ENCODE measurements at regions not wholly inside any gene's neighbourhood (a gene's known extent, or its start where the extent isn't known, plus 50 kb on each side); places are given as distances from the start of the nearest gene placed in this dataset.

DNA sequence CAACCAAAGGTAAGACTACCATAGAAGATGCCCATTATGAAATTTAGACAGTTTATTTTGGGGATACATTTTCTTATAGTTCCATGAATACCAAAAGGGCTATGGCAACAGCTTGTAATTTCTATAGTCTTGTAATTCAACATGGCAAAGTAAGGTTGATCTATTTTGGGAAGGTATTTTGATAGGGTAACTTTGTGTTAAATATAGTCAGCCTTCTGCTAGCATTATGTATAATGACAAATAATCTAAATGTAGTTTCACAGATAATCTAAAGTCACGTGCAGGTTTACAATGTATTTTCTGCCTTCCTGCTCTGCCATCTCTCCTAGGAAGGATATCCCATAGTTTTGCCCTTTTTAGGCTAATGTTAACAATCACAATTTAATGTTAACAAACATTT lies 85.9 kb upstream of the DPH5 start:
- H3K4me2 ChIP-seq = no peak overlapping the region
- no peaks in the 10 kb centered on the region for H3K4me1 Mint-ChIP-seq
- no peak overlapping the region for H3K27ac ChIP-seq (ENCODE audit: low read depth)
- H4K20me1 ChIP-seq (replicated peaks; ENCODE audit: insufficient read depth) = no peaks in the 10 kb centered on the region
- ATAC-seq (no peak), DNase-seq (ENCODE audit: low spot score) (no peak)
- no peaks in the 10 kb centered on the region for H3K36me3 ChIP-seq (ENCODE audit: insufficient read depth)
- no peaks in the 10 kb centered on the region for H3K9me3 Mint-ChIP-seq
- no peak overlapping the region for H3K27ac Mint-ChIP-seq
- no peaks in the 10 kb centered on the region for H3F3A ChIP-seq (replicated peaks; ENCODE audit: low read depth)
- no peaks in the 10 kb centered on the region for H3K9me2 ChIP-seq (ENCODE audit: insufficient read depth)
- no peak overlapping the region for H3K4me3 ChIP-seq
- H3K27me3 Mint-ChIP-seq (ENCODE audit: insufficient read depth, low read depth, poor library complexity) = no peaks in the 10 kb centered on the region
- no peaks in the 10 kb centered on the region for H3K79me2 ChIP-seq (replicated peaks; ENCODE audit: insufficient read depth)
- no peak overlapping the region for H3K4me3 Mint-ChIP-seq
- no peaks in the 10 kb centered on the region for H3K27me3 ChIP-seq (ENCODE audit: insufficient read depth)
- H3K36me3 Mint-ChIP-seq (ENCODE audit: low read depth) = no peaks in the 10 kb centered on the region
- TF ChIP-seq CREB1 (CRISPR knock-in tag; IDR thresholded peaks at IDR 0.05; ENCODE audit: low read depth) (no peak), ZNF331 (CRISPR knock-in tag; IDR thresholded peaks at IDR 0.05; ENCODE audit: low read depth) (no peak), ZNF114 (CRISPR knock-in tag; IDR thresholded peaks at IDR 0.05) (no peak), STAT1 (IDR thresholded peaks at IDR 0.05; ENCODE audit: unreplicated experiment) (no peak), JUNB (IDR thresholded peaks at IDR 0.05; ENCODE audit: unreplicated experiment) (no peak), NANOG (IDR thresholded peaks at IDR 0.05; ENCODE audit: borderline replicate concordance) (no peak), EZH2 (IDR thresholded peaks at IDR 0.05; ENCODE audit: low read depth, unreplicated experiment) (no peak), POLR2AphosphoS5 (IDR thresholded peaks at IDR 0.05; ENCODE audit: low read depth) (no peak)
- TF ChIP-seq, protein P1, sequence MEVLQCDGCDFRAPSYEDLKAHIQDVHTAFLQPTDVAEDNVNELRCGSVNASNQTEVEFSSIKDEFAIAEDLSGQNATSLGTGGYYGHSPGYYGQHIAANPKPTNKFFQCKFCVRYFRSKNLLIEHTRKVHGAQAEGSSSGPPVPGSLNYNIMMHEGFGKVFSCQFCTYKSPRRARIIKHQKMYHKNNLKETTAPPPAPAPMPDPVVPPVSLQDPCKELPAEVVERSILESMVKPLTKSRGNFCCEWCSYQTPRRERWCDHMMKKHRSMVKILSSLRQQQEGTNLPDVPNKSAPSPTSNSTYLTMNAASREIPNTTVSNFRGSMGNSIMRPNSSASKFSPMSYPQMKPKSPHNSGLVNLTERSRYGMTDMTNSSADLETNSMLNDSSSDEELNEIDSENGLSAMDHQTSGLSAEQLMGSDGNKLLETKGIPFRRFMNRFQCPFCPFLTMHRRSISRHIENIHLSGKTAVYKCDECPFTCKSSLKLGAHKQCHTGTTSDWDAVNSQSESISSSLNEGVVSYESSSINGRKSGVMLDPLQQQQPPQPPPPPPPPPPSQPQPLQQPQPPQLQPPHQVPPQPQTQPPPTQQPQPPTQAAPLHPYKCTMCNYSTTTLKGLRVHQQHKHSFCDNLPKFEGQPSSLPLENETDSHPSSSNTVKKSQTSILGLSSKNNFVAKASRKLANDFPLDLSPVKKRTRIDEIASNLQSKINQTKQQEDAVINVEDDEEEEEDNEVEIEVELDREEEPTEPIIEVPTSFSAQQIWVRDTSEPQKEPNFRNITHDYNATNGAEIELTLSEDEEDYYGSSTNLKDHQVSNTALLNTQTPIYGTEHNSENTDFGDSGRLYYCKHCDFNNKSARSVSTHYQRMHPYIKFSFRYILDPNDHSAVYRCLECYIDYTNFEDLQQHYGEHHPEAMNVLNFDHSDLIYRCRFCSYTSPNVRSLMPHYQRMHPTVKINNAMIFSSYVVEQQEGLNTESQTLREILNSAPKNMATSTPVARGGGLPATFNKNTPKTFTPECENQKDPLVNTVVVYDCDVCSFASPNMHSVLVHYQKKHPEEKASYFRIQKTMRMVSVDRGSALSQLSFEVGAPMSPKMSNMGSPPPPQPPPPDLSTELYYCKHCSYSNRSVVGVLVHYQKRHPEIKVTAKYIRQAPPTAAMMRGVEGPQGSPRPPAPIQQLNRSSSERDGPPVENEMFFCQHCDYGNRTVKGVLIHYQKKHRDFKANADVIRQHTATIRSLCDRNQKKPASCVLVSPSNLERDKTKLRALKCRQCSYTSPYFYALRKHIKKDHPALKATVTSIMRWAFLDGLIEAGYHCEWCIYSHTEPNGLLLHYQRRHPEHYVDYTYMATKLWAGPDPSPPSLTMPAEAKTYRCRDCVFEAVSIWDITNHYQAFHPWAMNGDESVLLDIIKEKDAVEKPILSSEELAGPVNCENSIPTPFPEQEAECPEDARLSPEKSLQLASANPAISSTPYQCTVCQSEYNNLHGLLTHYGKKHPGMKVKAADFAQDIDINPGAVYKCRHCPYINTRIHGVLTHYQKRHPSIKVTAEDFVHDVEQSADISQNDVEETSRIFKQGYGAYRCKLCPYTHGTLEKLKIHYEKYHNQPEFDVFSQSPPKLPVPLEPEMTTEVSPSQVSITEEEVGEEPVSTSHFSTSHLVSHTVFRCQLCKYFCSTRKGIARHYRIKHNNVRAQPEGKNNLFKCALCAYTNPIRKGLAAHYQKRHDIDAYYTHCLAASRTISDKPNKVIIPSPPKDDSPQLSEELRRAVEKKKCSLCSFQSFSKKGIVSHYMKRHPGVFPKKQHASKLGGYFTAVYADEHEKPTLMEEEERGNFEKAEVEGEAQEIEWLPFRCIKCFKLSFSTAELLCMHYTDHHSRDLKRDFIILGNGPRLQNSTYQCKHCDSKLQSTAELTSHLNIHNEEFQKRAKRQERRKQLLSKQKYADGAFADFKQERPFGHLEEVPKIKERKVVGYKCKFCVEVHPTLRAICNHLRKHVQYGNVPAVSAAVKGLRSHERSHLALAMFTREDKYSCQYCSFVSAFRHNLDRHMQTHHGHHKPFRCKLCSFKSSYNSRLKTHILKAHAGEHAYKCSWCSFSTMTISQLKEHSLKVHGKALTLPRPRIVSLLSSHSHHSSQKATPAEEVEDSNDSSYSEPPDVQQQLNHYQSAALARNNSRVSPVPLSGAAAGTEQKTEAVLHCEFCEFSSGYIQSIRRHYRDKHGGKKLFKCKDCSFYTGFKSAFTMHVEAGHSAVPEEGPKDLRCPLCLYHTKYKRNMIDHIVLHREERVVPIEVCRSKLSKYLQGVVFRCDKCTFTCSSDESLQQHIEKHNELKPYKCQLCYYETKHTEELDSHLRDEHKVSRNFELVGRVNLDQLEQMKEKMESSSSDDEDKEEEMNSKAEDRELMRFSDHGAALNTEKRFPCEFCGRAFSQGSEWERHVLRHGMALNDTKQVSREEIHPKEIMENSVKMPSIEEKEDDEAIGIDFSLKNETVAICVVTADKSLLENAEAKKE (CRISPR knock-in tag; IDR thresholded peaks at IDR 0.05) = no peak
- TF ChIP-seq, protein P2, sequence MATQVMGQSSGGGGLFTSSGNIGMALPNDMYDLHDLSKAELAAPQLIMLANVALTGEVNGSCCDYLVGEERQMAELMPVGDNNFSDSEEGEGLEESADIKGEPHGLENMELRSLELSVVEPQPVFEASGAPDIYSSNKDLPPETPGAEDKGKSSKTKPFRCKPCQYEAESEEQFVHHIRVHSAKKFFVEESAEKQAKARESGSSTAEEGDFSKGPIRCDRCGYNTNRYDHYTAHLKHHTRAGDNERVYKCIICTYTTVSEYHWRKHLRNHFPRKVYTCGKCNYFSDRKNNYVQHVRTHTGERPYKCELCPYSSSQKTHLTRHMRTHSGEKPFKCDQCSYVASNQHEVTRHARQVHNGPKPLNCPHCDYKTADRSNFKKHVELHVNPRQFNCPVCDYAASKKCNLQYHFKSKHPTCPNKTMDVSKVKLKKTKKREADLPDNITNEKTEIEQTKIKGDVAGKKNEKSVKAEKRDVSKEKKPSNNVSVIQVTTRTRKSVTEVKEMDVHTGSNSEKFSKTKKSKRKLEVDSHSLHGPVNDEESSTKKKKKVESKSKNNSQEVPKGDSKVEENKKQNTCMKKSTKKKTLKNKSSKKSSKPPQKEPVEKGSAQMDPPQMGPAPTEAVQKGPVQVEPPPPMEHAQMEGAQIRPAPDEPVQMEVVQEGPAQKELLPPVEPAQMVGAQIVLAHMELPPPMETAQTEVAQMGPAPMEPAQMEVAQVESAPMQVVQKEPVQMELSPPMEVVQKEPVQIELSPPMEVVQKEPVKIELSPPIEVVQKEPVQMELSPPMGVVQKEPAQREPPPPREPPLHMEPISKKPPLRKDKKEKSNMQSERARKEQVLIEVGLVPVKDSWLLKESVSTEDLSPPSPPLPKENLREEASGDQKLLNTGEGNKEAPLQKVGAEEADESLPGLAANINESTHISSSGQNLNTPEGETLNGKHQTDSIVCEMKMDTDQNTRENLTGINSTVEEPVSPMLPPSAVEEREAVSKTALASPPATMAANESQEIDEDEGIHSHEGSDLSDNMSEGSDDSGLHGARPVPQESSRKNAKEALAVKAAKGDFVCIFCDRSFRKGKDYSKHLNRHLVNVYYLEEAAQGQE (IDR thresholded peaks at IDR 0.05; ENCODE audit: unreplicated experiment) = no peak
- TF ChIP-seq, protein P3, sequence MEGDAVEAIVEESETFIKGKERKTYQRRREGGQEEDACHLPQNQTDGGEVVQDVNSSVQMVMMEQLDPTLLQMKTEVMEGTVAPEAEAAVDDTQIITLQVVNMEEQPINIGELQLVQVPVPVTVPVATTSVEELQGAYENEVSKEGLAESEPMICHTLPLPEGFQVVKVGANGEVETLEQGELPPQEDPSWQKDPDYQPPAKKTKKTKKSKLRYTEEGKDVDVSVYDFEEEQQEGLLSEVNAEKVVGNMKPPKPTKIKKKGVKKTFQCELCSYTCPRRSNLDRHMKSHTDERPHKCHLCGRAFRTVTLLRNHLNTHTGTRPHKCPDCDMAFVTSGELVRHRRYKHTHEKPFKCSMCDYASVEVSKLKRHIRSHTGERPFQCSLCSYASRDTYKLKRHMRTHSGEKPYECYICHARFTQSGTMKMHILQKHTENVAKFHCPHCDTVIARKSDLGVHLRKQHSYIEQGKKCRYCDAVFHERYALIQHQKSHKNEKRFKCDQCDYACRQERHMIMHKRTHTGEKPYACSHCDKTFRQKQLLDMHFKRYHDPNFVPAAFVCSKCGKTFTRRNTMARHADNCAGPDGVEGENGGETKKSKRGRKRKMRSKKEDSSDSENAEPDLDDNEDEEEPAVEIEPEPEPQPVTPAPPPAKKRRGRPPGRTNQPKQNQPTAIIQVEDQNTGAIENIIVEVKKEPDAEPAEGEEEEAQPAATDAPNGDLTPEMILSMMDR (conservative IDR thresholded peaks at IDR 0.05; ENCODE audit: low read depth in 2 of 2) = no peak
- TF ChIP-seq, protein P4, sequence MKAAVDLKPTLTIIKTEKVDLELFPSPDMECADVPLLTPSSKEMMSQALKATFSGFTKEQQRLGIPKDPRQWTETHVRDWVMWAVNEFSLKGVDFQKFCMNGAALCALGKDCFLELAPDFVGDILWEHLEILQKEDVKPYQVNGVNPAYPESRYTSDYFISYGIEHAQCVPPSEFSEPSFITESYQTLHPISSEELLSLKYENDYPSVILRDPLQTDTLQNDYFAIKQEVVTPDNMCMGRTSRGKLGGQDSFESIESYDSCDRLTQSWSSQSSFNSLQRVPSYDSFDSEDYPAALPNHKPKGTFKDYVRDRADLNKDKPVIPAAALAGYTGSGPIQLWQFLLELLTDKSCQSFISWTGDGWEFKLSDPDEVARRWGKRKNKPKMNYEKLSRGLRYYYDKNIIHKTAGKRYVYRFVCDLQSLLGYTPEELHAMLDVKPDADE (IDR thresholded peaks at IDR 0.05) = no peak
- no peak overlapping the region for H2AFZ ChIP-seq
- H3K4me1 ChIP-seq (ENCODE audit: insufficient read depth) = no peaks in the 10 kb centered on the region

Data from GM23338 (cell line).